ENCODE measurements at regions not wholly inside any gene's neighbourhood (a gene's known extent, or its start where the extent isn't known, plus 50 kb on each side); places are given as distances from the start of the nearest gene placed in this dataset.
A peak's percentile ranks its signal among the peaks of the same experiment; 100 is the strongest.

DNA sequence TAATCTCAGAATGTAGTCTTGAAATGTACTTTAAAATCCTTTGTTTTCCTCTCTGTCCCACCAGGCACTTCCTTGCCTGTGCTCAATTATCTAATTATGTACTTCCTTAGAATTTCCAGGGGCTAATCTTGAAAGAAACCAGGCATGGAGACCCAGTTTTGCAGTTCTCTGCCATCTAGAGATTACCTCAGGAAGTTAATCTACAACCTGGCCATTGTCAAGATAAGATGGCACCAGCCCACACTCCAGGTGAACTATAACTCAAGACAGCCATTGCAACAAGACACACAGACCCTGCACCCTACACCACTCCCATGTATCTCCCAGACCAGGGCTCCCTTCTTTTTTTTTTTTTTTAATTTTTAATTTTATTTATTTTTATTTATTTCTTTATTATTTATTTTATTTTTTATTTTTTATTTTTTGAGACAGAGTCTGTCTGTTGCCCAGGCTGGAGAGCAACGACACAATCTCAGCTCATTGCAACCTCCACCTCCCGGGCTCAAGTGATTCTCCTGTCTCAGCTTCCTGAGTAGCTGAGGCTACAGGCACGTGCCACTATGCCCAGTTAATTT lies 85.9 kb upstream of the TRIM24 start:
- H3K27ac ChIP-seq = no peak overlapping the region
- H3K36me3 ChIP-seq = no peaks in the 10 kb centered on the region
- TF ChIP-seq, protein P1, sequence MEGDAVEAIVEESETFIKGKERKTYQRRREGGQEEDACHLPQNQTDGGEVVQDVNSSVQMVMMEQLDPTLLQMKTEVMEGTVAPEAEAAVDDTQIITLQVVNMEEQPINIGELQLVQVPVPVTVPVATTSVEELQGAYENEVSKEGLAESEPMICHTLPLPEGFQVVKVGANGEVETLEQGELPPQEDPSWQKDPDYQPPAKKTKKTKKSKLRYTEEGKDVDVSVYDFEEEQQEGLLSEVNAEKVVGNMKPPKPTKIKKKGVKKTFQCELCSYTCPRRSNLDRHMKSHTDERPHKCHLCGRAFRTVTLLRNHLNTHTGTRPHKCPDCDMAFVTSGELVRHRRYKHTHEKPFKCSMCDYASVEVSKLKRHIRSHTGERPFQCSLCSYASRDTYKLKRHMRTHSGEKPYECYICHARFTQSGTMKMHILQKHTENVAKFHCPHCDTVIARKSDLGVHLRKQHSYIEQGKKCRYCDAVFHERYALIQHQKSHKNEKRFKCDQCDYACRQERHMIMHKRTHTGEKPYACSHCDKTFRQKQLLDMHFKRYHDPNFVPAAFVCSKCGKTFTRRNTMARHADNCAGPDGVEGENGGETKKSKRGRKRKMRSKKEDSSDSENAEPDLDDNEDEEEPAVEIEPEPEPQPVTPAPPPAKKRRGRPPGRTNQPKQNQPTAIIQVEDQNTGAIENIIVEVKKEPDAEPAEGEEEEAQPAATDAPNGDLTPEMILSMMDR (IDR thresholded peaks at IDR 0.05) = no peak
- no peaks in the 10 kb centered on the region for H3K27me3 ChIP-seq
- intact Hi-C loops (cut with DNase I) = no loop called here
- 98% methylated on average over 3 of the region's 3 CpGs for WGBS, 2 donors
- H3K4me3 ChIP-seq = no peak overlapping the region
- no peak for DNase-seq
- H3K4me1 ChIP-seq = no peaks in the 10 kb centered on the region
- H3K9me3 ChIP-seq = no peaks in the 10 kb centered on the region
- FAIRE-seq = no peak
- peak in 1 of 4 donors; percentile 65 for ATAC-seq

DNA sequence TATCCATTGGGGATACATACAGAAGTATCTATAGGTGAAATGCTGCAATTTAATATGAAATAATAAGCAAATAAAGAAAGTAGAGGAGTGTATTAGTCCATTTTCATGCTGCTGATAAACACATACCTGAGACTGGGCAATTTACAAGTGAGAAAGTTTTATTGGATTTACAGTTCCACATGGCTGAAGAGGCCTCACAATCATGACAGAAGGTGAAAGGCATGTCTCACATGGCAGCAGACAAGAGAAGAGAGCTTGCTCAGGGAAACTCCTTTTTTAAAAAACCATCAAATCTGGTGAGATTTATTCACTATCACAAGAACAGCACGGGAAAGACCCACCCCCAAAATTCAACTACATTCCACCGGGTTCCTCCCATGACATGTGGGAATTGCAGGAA lies 82.8 kb upstream of the TRIM24 start:
- Histone ChIP-seq H3K36me3 (no peaks in the 10 kb centered on the region), H3K4me1 (no peaks in the 10 kb centered on the region), H3K4me3 (no peak overlapping the region), H3K27me3 (no peaks in the 10 kb centered on the region), H3K9me3 (no peaks in the 10 kb centered on the region), H3K27ac (no peak overlapping the region)
- DNase-seq = no peak
- 83 to 85% methylated on average over 2 of the region's 2 CpGs for WGBS, 2 donors
- no peak for ATAC-seq
- intact Hi-C loops (cut with DNase I) = no loop called here
- TF ChIP-seq, protein P1 (IDR thresholded peaks at IDR 0.05) = no peak
- no peak for FAIRE-seq

DNA sequence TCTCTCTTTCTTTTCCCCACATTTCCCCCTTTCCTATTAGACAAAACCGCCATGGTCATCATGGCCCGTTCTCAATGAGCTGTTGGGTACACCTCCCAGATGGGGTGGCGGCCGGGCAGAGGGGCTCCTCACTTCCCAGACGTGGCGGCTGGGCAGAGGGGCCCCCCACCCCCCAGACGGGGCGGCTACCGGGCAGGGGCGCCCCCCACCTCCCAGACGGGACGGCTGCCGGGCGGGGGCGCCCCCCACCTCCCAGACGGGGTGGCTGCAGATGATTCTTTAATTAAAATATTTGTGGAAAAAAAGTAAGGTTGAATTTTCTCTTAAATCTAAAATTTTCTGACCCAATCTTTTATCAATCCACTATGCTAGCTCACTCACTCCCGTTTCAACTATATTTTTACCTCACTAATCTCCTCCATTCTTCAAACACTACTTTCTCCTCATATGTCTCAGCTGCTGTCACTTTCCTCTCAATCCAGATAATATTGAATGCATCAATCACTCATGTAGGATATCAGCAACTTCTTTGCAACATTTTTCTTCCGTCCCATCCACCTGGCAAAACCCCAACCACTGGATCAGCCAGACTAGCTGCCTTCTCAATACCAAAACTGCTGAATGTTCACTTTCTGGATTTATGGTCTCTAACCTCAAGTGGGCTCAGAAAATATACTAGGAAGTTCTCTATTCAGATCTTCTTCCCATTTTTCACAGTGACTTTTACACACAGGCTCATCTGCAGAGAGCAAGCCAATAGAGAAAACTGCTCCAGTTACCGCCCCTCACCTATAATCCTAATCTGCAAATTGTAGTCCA lies 81.1 kb upstream of the TRIM24 start:
- FAIRE-seq = no peak
- ATAC-seq = no peak
- no peaks in the 10 kb centered on the region for H3K36me3 ChIP-seq
- TF ChIP-seq, protein P1 (IDR thresholded peaks at IDR 0.05) = no peak
- H3K4me1 ChIP-seq = no peaks in the 10 kb centered on the region
- H3K27me3 ChIP-seq = no peaks in the 10 kb centered on the region
- WGBS, 2 donors = 80 to 86% methylated on average over 19 of the region's 19 CpGs
- H3K4me3 ChIP-seq = no peak overlapping the region
- H3K27ac ChIP-seq = no peak overlapping the region
- H3K9me3 ChIP-seq = no peaks in the 10 kb centered on the region
- intact Hi-C loops (cut with DNase I) = no loop called here
- DNase-seq = peak in 1 of 6 donors; percentile 28

DNA sequence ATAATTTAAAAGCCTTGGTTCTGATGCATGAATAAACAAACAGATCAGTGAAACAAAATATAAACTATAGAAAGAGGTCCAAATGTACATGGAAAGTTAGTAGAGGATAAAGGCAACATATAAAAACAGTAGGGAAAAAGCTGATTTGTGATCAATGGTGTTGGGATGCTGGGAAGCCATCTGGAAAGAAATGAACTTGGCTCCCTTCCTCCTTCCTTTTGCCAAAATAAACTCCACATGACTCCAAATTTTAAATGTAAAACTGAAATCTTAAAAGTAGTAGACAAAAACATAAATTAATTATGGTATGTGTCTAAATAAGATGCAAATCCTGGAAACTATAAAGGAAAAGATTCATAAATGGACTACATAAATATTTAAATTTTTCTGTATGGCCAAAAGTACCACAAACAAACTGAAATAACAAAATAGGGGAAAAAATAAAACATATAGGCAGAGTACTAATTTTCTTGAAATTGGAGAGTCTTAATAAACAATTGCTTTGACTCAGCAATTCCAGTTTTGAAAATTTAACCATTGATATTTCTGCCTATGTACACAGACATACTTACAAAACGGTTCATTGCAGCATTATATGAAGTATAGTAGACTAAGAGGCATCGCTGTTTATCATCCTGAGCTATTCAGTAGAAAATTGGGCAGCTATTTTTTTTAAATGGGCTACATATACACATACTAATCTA lies 77.0 kb upstream of the TRIM24 start:
- H3K27me3 ChIP-seq = no peaks in the 10 kb centered on the region
- ATAC-seq (no peak), FAIRE-seq (no peak), DNase-seq (no peak)
- no peak overlapping the region for H3K4me3 ChIP-seq
- WGBS, 2 donors = 86 to 91% methylated on average over 2 of the region's 2 CpGs
- TF ChIP-seq, protein P1 (IDR thresholded peaks at IDR 0.05) = no peak
- no peaks in the 10 kb centered on the region for H3K36me3 ChIP-seq
- intact Hi-C loops (cut with DNase I) = no loop called here
- no peaks in the 10 kb centered on the region for H3K4me1 ChIP-seq
- H3K27ac ChIP-seq = no peak overlapping the region
- no peaks in the 10 kb centered on the region for H3K9me3 ChIP-seq
